PC-3 (cell line): ENCODE measurements at regions not wholly inside any gene's neighbourhood (a gene's known extent, or its start where the extent isn't known, plus 50 kb on each side); places are given as distances from the start of the nearest gene placed in this dataset.

ENCODE experiments used
- CTCF ChIP-seq: fragments of 300-600 bp; sonication (generic); conservative IDR thresholded peaks from 2 replicates; pipeline ENCODE4 v1.5.1; 2017; ENCODE audit warnings: antibody characterized with exemption, low read depth, mild to moderate bottlenecking, low read length
- EZH2 ChIP-seq: fragments of 300-600 bp; sonication (generic); IDR thresholded peaks from one replicate; pipeline ENCODE4 v1.6.1; 2017; ENCODE audit warnings: antibody characterized with exemption, mild to moderate bottlenecking, low read length; ENCODE audit not compliant: unreplicated experiment

- TF ChIP-seq CTCF (no peak), EZH2 (no peak)
Measured at GRCh38 chr22:46062971-46063631, 86.1 kb upstream of the WNT7B start.
